Fibroblast of lung (primary cell): ENCODE measurements at regions not wholly inside any gene's neighbourhood (a gene's known extent, or its start where the extent isn't known, plus 50 kb on each side); places are given as distances from the start of the nearest gene placed in this dataset.
"Not testable (repeated sequence)": the region's sequence is repeated elsewhere in the genome, so short reads cannot be mapped to it uniquely, and the experiment has no call there.

ENCODE experiments used
- CTCF ChIP-seq, 2 donors: IDR thresholded peaks in 1 of 2; conservative IDR thresholded peaks in 1 of 2; 1 replicate in 1 of 2; 2 replicates in 1 of 2; pipeline ENCODE4 v1.5.1; 2011 to 2012; ENCODE audit warnings: low read length in 2 of 2, control low read depth in 1 of 2, inconsistent platforms in 1 of 2, low read depth in 1 of 2, mild to moderate bottlenecking in 1 of 2
- EZH2 ChIP-seq: IDR thresholded peaks from 2 replicates; pipeline ENCODE4 v1.5.1; 2012; ENCODE audit warnings: low read length, control low read depth, mild to moderate bottlenecking; ENCODE audit errors: missing control alignments

- TF ChIP-seq CTCF (conservative IDR thresholded peaks at IDR 0.05 in 1 of 2, IDR thresholded peaks at IDR 0.05 in 1 of 2; ENCODE audit: low read depth in 1 of 2, low read length in 2 of 2); EZH2: not testable (repeated sequence)
These were observed 101.8 kb upstream of the PCBD1 start for GRCh38 chr10:70990156-70990555.
